CD4-positive, alpha-beta T cell treated with Interleukin-10 for 1 hour (primary cell): ENCODE measurements at regions not wholly inside any gene's neighbourhood (a gene's known extent, or its start where the extent isn't known, plus 50 kb on each side); places are given as distances from the start of the nearest gene placed in this dataset.
"Not testable (repeated sequence)": the region's sequence is repeated elsewhere in the genome, so short reads cannot be mapped to it uniquely, and the experiment has no call there.

Experiments
- DNase-seq: peaks from one replicate; pipeline ENCODE4 v3.0.0-alpha.2; 2020

- not testable (repeated sequence) for DNase-seq
These were observed 82.7 kb upstream of the METTL9 start for GRCh38 chr16:21516705-21517040.

- not testable (repeated sequence) for DNase-seq
These were observed 82.1 kb upstream of the METTL9 start for GRCh38 chr16:21517263-21517662.

GRCh38 chr16:21519361-21520133 is 79.8 kb upstream of the METTL9 start:
- DNase-seq, result peak; percentile 51

GRCh38 chr16:21520134-21521047 is 79.0 kb upstream of the METTL9 start:
- peak; percentile 97 for DNase-seq

GRCh38 chr16:21521048-21521389 is 78.4 kb upstream of the METTL9 start:
- not testable (repeated sequence) for DNase-seq

- DNase-seq, result not testable (repeated sequence)
These were observed 77.8 kb upstream of the METTL9 start for GRCh38 chr16:21521390-21522143.

GRCh38 chr16:21522846-21523245 is 76.5 kb upstream of the METTL9 start:
- not testable (repeated sequence) for DNase-seq

- no peak for DNase-seq
These were observed 75.8 kb upstream of the METTL9 start for GRCh38 chr16:21523411-21524067.

GRCh38 chr16:21524068-21524751 is 75.2 kb upstream of the METTL9 start:
- no peak for DNase-seq

- DNase-seq, result not testable (repeated sequence)
These were observed 74.7 kb upstream of the METTL9 start for GRCh38 chr16:21524752-21525028.

GRCh38 chr16:21525029-21525895 is 74.1 kb upstream of the METTL9 start:
- not testable (repeated sequence) for DNase-seq

- not testable (repeated sequence) for DNase-seq
These were observed 73.1 kb upstream of the METTL9 start for GRCh38 chr16:21525956-21526922.

GRCh38 chr16:21526923-21527807 is 72.2 kb upstream of the METTL9 start:
- no peak for DNase-seq

GRCh38 chr16:21529060-21529658 is 70.2 kb upstream of the METTL9 start:
- DNase-seq, result not testable (repeated sequence)

- not testable (repeated sequence) for DNase-seq
These were observed 68.5 kb upstream of the METTL9 start for GRCh38 chr16:21530729-21531383.

GRCh38 chr16:21532996-21533395 is 66.4 kb upstream of the METTL9 start:
- DNase-seq, result not testable (repeated sequence)

GRCh38 chr16:21533474-21533873 is 65.9 kb upstream of the METTL9 start:
- DNase-seq, result not testable (repeated sequence)

GRCh38 chr16:21534561-21534960 is 64.8 kb upstream of the METTL9 start:
- peak; percentile 32 for DNase-seq
